Anterior cingulate cortex (tissue), 58 donors: ENCODE measurements at regions not wholly inside any gene's neighbourhood (a gene's known extent, or its start where the extent isn't known, plus 50 kb on each side); places are given as distances from the start of the nearest gene placed in this dataset.
A peak's percentile ranks its signal among the peaks of the same experiment; 100 is the strongest.

Source experiments
- DNase-seq, 58 donors: peaks; one replicate each; lab custom pipeline; 2025; lab: John Stamatoyannopoulos, UW

GRCh38 chr10:118193642-118194041, 146.9 kb upstream of the RAB11FIP2 start:
- DNase-seq: no peak

GRCh38 chr10:118181021-118181420, 134.3 kb upstream of the RAB11FIP2 start:
- DNase-seq: no peak

DNA sequence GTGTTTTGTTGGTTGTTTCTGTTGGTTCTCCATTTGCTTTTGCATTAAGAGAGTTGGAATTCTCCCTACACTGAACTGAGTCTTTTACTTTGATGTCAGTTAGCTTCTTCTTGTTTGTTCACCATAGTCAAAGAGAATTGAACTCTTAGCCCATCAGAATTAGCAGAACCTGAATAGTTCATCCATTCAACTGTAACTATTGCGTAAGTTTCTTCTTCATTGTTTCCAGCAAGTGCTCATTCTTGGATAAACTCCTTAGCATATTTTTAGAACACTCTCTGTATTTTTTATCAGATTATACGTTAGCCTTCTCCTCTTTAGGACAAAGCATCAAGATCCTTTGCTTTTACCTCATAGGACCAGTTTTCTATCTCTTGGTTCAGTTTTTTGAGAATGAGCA, 128.4 kb upstream of the RAB11FIP2 start:
- no peak for DNase-seq

DNA sequence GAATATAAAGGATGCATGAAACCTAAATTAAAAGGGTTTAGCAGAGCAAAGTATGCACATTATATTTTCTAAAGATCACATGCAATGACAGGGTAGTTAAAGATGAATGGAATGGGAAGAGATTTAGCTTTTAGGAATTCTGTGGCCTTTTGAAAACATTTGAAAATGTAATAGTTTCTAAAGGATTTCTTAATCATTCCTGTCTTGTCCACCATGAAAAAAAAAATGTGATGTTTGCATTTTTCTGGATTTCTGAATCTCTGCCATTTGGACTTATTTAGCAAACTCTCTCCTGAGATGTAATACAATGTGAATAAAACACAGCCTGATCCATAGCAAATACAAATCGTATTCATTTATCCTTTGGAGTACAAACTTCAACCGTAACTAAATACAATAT, 126.6 kb upstream of the RAB11FIP2 start:
- DNase-seq: no peak

GRCh38 chr10:118171861-118172260, 125.1 kb upstream of the RAB11FIP2 start:
- DNase-seq: no peak

DNA sequence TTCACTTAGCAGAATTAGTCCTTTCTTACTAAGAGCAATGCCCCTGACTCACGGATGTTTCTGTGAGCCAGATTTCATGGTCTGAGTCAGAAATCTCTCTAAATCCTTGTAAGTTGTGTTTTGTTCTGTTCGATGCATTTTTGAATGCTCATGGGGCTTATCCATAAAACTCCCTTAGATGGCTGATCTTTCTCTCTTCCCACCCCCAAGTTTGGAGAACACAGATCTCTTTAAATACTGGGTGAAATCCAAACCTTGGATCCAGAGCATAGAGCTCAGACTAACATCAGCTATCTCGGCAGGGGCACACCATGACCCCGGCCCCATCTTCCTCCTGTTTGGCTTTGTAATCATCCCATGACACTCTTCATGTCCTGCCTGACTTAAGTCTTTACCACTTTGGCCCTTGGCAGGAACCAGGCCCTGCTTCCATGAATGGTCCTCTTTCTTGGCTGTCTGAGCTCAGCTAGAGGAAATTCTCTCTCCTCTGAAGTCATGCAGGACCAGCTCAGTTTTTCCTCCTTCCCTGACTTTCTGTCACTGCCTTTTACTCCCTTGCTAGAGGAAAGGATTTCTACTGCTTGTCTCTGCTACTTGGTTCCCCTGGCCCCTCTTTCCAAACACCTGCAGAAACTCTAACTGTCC, 120.4 kb upstream of the RAB11FIP2 start:
- no peak for DNase-seq

DNA sequence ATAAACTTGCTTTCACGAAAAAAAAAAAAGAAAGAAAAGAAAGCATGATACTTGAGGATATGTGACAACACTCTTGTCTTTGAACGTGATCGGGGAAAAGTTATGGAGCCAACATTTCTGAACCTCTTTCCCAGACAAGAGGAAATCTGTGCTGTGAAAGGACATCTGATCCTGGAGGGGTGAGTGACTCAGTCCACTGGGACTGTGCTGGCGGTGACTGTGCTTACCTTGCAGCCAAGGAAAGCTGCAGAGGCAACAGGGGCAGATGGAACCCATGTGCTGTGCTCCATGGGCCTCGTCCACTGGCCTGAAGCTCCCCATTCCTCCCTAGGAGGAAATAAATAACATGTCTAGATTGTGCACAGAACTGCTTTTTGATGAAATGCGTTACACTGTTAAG, 116.5 kb upstream of the RAB11FIP2 start:
- DNase-seq: no peak

- DNase-seq: no peak
Measured at GRCh38 chr10:118161461-118162246, 114.9 kb upstream of the RAB11FIP2 start.

- no peak for DNase-seq
Measured at GRCh38 chr10:118153287-118153686, 106.5 kb upstream of the RAB11FIP2 start.

DNA sequence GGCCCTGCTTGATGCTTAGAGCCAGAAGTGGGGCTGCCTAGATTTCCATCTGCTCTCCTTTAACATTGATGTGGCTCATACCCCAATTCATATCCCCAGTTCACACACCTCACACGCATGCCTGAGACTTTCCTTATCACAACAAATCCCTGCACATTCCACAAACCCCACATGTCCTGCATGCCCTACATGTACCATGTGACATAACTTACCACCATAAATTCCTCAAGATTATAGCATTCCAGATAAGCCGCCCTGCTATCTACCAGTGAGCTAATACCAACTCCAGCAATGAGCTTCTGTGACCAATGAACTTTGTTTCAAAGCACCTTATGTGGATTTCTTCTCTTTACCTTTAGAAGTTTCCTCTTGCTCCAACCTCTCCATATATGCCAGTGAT, 104.7 kb upstream of the RAB11FIP2 start:
- DNase-seq: no peak

DNA sequence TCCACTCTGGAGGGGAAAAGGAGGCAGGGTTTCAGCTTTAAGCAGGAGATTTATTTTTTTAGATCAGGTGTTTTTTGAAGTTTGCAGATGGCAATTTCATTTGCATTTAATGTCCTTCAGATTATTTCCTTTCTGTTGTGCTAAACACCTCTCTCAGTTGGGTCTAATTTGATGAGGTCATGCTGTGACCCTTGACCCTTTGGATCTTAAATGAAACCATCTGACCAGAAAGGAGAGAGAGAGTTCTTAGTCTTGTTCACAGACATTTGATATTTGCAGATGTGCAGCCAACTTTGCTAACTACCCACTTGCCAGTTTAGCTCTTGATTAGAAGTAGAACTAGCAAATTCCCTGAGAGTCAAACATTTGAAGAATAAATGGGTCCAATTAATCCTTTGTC, 101.5 kb upstream of the RAB11FIP2 start:
- DNase-seq: no peak

DNA sequence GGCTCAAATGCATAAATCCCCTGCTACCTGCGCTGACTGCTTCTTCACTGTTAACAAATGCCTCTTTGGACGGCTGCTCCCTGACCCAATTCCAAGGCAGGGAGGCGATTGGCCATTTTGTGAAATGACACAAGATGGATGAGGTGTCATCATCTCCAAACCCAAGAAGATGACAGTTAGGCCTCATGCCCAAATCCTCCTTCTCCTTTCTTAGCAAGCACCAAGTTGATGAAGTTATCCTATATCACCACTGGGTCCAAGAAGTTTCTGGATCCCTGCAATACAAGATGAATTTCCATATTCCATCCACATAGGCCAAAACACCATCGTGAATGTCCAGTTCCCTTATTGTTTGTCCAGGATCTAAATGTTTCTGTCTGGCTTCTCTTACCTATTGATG, 98.5 kb upstream of the RAB11FIP2 start:
- no peak for DNase-seq

DNA sequence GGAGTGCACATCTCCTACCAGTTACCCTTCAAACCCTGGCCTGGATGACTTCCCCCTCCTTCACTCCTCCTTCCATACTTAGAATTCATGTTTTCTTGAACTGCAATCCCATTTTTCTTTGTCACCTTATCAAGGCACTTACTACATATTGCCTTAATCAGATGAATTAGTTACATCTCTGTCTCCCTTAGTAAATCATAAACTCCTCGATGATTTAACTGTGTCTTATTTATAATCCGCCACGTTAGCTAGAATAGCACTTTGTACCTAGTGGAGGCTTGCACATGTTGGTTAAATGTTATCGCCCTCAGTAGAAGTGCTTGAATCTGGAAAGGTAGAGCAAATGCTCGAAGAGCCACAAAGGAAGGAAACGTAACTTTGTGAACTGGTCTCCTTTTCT, 94.7 kb upstream of the RAB11FIP2 start:
- no peak for DNase-seq

DNA sequence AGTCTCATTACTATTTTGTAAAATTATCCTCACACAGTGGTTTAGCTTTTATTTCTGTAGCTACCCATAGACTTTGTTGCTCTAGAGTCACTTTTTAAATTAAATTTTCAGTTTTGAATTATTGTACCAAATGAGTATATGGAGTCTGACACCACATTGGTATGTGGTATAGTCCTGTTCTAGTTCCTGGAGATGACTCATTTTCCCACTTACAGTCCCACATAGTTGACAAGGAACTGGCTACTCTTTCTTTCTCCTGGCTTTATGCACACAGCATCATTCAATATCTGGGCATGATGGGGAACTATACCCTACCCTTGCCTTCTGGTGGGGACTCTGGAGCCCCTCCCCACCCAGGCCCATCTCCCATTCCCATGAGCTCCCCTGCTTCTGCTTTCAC, 92.6 kb upstream of the RAB11FIP2 start:
- DNase-seq: peak in 1 of 58 donors; percentile 2

DNA sequence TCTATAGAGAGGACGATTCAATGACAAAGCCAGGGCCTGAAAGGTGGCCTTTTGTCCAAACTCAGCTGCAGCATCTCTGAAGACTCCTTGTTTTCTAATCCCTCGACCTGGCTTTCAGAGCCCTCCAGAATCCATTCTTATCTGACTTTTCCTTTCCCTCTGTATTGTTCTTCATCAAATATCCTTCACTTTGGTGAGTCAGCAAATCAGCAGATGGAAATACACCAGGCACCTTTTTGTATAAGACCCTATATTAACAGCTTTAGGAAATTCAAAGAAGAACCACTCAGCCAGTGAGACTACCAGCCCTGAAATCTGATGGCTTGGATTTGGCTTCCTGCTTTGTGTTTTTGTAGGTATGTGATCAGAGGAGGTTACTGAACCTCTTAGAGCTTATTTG, 81.9 kb upstream of the RAB11FIP2 start:
- no peak for DNase-seq

DNA sequence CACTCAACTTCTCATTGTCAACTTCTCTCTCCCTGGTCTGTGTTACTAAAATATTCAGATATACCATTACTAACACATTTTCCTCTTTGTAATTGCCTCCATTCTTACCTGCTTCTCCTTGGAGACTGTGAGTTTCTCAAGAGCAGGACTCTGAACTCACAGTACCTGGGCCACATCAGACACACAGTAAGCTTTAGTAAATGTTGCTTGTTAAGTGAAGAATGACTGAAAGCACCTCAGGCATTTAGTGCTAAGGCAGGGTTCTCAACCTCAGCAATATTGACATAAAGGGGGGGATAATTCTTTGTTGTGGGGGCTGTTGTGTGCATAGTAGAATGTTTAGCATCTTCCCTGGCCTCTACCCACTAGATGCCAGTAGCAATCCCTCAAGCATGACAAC, 72.0 kb upstream of the RAB11FIP2 start:
- DNase-seq: no peak

- no peak for DNase-seq
Measured at GRCh38 chr10:118116715-118117449, 70.1 kb upstream of the RAB11FIP2 start.

DNA sequence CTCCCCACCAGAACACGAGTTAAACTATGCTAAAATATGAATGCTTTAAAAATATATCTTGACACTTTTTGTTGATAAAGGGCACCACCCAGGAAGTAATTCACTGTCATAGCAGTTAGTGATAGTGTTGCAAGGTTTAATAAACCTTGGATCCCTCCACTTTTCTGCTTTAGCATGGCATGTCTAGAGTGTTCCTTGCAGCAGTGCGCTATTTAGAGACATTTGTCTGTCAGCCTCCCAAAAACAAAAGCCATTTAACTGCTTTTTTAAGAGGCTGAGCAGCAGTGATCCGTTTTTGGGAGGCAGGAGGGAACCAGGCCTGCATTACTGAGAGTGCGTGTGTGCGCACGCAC, 69.6 kb upstream of the RAB11FIP2 start:
- DNase-seq: no peak

GRCh38 chr10:118115701-118116100, 69.0 kb upstream of the RAB11FIP2 start:
- peak in 3 of 58 donors; percentile 15 to 32 (median 22) for DNase-seq

- no peak for DNase-seq
Measured at GRCh38 chr10:118114992-118115391, 68.3 kb upstream of the RAB11FIP2 start.

DNA sequence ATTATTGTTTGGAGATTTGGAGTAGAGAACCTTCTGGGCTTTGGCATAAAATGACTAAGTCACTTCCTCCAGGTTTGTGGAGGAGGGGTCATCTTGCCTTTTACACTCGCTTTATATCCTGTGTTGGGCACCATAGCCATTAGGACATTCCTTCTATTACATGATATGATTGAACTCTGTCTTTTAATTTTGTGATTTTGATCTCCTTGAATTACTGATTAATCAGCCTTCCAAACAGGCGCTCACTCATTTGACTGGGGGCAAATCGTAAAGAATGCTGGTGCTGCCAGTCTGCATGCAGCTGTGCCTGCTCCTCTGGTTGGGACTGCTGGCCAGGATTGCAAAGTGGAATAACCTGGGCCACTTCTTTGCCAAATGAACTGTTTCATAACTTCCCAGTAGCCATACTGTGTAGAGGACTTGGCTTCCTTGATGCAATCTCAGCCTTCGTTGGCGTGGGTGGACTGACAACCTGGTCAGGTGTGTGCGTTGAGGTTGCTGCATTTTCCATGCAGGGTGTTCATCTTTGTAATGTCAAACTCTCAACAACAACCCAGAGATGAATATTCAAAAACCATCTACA, 65.9 kb upstream of the RAB11FIP2 start:
- DNase-seq: no peak
